HUES64 (cell line): ENCODE measurements at regions not wholly inside any gene's neighbourhood (a gene's known extent, or its start where the extent isn't known, plus 50 kb on each side); places are given as distances from the start of the nearest gene placed in this dataset.
"Not testable (repeated sequence)": the region's sequence is repeated elsewhere in the genome, so short reads cannot be mapped to it uniquely, and the experiment has no call there.

ENCODE experiments used
- H3K27ac ChIP-seq: 2 replicates; pipeline ENCODE4 v1.7.0; 2013; ENCODE audit warnings: low read depth, low read length, inconsistent platforms
- H3K27me3 ChIP-seq: 2 replicates; pipeline ENCODE4 v1.6.1; 2013; ENCODE audit warnings: mild to moderate bottlenecking, low read length; ENCODE audit not compliant: insufficient read depth
- H3K36me3 ChIP-seq: 2 replicates; pipeline ENCODE4 v1.6.1; 2013; ENCODE audit warnings: mild to moderate bottlenecking, low read length; ENCODE audit not compliant: insufficient read depth
- H3K4me1 ChIP-seq: 2 replicates; pipeline ENCODE4 v1.6.1; 2013; ENCODE audit warnings: mild to moderate bottlenecking, low read length, moderate library complexity; ENCODE audit not compliant: insufficient read depth
- H3K4me3 ChIP-seq: 2 replicates; pipeline ENCODE4 v1.5.1; 2013; ENCODE audit warnings: mild to moderate bottlenecking, low read length, moderate library complexity
- H3K9ac ChIP-seq: 2 replicates; pipeline ENCODE4 v1.6.1; 2013; ENCODE audit warnings: mild to moderate bottlenecking, low read depth, low read length
- H3K9me3 ChIP-seq: 2 replicates; pipeline ENCODE4 v1.6.1; 2013; ENCODE audit warnings: low read depth, low read length; ENCODE audit not compliant: insufficient read depth
- WGBS: fragments of 150-250, 120-280 bp; methylation state at CpG from one replicate; pipeline ENCODE4 v1.1.7; 2013; ENCODE audit warnings: missing lambda C conversion rate; 5-methylcytosine and 5-hydroxymethylcytosine counted together

DNA sequence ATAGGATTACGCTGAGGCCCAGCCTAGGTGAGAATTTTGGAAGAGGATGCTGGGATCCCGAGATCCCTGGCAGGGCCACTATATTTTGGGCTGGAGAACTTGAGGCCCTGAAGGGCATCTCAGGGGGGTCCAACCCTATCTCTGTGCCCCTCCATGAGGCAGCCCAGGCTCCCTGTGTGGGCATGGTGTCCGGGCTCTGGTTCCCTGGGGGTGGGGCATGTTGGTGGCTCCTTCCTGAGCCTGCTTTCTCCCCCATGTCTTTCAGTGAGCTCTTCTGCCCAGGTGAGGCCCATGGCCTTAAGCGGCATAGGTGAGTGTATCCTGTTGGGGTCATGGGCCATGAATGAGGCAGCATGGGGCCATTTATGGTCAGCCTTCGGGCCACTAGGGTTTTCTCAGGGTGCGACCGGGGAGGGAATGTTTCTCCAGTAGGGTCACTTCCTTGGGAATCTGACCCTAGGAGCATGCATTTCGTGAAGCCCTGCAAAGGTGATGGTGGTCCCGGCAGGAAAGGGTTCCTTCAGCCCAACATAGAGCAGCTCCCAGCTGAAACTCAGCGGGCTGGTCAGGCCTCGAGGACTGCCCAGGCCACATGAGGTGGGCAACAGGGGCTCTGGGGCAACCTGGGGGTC, 191.3 kb downstream of the UBE3A start:
- Histone ChIP-seq H3K4me1 (no peaks in the 10 kb centered on the region), H3K9me3 (peaks cover 67% of the 10 kb centered on the region)
- WGBS, result 85% methylated on average over 11 of the region's 11 CpGs

DNA sequence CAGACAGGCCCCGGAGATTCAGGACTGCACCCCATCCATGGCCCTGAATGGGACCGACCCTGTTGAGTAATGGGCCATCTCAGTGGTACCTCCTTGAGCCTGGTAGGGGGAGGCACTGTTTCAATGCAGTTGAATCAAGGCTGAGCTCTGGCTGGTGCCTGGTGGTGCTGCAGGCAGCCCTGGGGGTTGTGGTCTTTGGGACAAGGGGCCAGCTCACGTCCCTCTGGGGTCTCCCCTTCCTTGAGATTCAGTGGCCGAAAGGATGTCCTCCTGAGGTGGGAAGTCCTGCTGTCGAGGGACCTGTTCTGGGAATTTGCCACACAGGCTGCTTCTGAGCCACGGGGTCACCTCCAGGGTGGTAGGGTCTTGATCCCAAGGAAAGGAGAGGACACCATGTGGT, 190.7 kb downstream of the UBE3A start:
- not testable (repeated sequence) for H3K27ac ChIP-seq, H3K36me3 ChIP-seq, H3K4me3 ChIP-seq, H3K27me3 ChIP-seq, H3K9ac ChIP-seq, H3K4me1 ChIP-seq
- H3K9me3 ChIP-seq, result peaks cover 61% of the 10 kb centered on the region
- 83% methylated on average over 5 of the region's 6 CpGs for WGBS

More for the DNA sequence above, 191.3 kb downstream of the UBE3A start:
- Histone ChIP-seq H3K4me3 (no peak overlapping the region), H3K36me3 (no peaks in the 10 kb centered on the region), H3K27me3 (no peaks in the 10 kb centered on the region), H3K9ac (no peak overlapping the region), H3K27ac (no peak overlapping the region)

DNA sequence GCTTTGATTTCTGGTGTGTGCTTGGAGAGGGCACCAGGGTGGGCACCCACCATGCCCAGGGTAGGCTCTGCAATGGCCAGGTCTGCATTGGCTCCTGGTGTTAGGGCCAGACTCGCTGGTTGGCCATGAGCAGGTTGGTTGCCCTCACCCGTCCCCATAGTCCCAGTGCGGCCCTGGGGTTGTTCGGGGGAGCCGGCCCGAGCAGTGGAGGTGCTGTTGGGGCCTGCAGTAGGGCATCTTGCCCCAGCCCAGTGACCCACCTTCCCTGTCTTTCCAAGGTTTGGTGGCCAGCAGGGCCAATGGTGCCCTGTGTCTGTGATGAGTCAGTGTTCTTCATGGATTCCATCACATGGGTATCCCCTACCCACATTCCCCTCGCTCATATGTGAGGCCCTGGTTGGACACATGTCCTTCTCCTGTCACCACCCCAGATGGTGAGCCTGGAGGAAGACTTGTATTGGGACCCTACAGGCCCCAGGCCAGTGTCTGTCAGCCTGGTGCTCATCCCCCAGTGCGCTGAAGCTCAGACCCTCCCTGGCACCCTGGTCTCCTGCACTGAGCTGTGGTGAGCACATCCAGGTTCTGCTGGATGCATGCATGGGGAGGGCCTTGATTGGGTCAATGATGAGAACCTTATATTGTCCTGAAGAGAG, 190.1 kb downstream of the UBE3A start:
- H3K4me1 ChIP-seq, result no peaks in the 10 kb centered on the region
- no peak overlapping the region for H3K4me3 ChIP-seq
- no peak overlapping the region for H3K9ac ChIP-seq
- no peaks in the 10 kb centered on the region for H3K27me3 ChIP-seq
- peaks cover 57% of the 10 kb centered on the region for H3K9me3 ChIP-seq
- H3K27ac ChIP-seq, result no peak overlapping the region
- 85% methylated on average over 8 of the region's 8 CpGs for WGBS
- H3K36me3 ChIP-seq, result no peaks in the 10 kb centered on the region

DNA sequence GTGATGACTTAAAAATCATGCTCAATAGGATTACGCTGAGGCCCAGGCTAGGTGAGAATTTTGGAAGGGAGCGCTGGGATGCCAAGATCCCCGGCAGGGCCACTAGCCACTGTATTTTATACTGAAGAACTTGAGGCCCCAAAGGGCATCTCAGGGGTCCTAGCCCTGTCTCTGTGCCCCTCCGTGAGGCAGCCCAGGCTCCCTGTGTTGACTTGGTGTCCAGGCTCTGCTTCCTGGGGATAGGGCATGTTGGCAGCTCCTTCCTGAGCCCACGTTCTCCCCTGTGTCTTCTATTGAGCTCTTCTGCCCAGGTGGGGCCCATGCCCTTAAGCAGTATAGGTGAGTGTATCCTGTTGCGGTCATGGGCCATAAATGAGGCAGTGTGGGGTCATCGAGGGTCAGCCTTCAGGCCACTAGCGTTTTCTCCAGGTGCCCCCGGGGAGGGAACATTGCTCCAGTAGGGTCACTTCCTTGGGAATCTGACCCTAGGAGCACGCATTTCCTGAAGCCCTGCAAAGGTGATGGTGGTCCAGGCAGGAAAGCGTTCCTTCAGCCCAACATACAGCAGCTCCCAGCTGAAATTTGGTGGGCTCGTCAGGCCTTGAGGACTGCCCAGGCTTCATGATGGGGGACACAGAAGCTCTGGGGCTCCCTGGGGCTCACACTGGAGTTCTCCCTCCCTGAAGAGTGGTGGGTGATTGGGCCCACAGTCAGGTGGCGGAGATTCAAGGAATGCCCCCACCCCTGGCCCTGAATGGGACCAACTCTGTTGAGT, 189.4 kb downstream of the UBE3A start:
- no peak overlapping the region for H3K9ac ChIP-seq
- H3K36me3 ChIP-seq, result no peaks in the 10 kb centered on the region
- H3K4me1 ChIP-seq, result no peaks in the 10 kb centered on the region
- no peak overlapping the region for H3K4me3 ChIP-seq
- H3K27ac ChIP-seq, result no peak overlapping the region
- no peaks in the 10 kb centered on the region for H3K27me3 ChIP-seq
- peaks cover 61% of the 10 kb centered on the region for H3K9me3 ChIP-seq
- 84% methylated on average over 13 of the region's 13 CpGs for WGBS

DNA sequence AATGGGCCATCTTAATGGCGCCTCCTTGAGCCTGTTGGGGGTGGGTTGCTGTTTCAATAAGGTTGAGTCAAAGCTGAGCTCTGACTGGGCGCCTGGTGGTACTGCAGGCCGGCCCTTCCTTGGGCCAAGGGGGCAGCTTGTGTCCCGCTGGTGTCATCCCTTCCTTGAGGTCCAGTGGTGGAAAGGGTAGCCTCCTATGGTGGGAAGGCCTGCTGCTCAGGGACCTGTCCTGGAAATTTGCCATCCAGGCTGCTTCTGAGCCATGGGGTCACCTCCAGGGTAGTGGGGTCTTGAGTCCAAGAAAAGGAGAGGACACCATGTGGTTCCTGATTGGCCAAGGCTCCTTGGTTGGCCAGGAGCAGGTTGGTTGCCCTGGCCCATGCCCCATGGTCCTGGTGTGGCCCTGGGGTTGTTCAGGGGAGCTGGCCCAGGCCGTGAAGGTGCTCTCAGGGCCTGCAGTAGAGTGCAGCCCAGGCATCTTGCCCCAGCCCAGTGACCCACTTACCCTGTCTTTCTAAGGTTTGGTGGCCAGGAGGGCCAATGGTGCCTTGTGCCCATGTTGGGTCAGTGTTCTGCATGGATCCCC, 188.7 kb downstream of the UBE3A start:
- 75% methylated on average over 5 of the region's 5 CpGs for WGBS
- H3K27me3 ChIP-seq, result no peaks in the 10 kb centered on the region
- H3K27ac ChIP-seq, result no peak overlapping the region
- H3K4me3 ChIP-seq, result no peak overlapping the region
- H3K9me3 ChIP-seq, result peaks cover 61% of the 10 kb centered on the region
- no peaks in the 10 kb centered on the region for H3K4me1 ChIP-seq
- no peak overlapping the region for H3K9ac ChIP-seq
- H3K36me3 ChIP-seq, result no peaks in the 10 kb centered on the region

DNA sequence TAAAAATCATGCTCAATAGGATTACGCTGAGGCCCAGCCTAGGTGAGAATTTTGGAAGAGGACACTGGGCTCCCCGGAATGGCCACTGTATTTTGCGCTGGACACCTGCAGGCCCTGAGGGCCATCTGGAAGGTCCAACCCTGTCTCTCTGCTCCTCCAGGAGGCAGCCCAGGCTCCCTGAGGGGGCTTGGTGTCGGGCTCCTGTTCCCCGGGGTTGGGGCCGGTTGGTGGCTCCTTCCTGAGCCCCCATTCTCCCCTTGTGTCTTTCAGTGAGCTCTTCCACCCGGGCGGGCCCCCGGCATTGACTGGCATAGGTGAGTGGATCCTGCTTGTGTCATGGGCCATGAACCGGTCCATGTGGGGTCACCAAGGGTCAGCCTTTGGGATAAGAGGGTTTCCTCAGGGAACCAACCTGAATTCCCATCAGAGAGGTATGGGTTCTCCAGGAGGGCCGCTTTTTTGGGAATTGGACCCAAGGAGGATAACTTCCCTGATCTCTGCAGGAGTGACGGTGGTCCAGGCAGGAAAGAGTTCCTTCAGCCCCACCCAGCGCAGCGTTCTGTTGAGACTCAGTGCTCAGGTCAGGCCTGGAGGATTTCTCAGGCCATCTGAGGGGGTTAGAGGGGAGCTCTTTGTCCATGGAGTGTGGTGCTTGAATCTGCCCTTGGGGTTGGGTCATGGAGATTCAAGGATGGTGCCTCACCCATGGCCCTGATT, 187.8 kb downstream of the UBE3A start:
- WGBS, result 90% methylated on average over 14 of the region's 14 CpGs
- Histone ChIP-seq H3K4me3 (no peak overlapping the region), H3K27ac (no peak overlapping the region), H3K27me3 (no peaks in the 10 kb centered on the region), H3K36me3 (no peaks in the 10 kb centered on the region), H3K9ac (no peak overlapping the region), H3K9me3 (peaks cover 58% of the 10 kb centered on the region), H3K4me1 (no peaks in the 10 kb centered on the region)

DNA sequence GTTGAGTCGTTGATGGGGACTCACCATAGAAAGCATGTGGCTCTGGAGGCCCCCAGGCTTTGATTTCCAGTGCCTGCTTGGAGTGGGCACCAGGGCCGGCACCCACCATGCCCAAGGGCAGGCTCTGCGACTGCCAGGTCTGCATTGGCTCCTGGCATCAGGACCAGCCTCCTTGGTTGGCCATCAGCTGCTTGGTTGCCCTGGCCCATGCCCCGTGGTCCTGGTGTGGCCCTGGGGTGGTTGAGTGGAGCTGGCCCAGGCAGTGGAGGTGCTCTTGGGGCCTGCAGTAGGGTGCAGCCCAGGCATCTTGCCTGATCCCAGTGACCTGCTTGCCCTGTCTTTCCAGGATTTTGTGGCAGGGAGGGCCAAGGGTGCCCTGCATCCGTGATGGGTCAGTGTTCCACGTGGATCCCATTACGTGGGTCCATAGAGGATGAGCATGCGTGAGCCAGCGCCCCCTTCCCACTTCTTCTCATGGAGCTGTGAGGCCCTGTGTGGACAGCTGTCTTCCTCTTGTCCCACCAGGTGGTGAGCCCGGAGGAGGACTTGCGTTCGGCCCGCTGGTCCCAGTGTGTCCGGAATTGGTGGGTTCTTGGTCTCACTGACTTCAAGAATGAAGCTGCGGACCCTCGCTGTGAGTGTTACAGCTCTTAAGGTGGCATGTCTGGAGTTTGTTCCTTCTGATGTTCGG, 187.0 kb downstream of the UBE3A start:
- H3K9ac ChIP-seq, result no peak overlapping the region
- no peaks in the 10 kb centered on the region for H3K4me1 ChIP-seq
- H3K27ac ChIP-seq, result no peak overlapping the region
- H3K27me3 ChIP-seq, result no peaks in the 10 kb centered on the region
- WGBS, result 83% methylated on average over 17 of the region's 17 CpGs
- H3K36me3 ChIP-seq, result no peaks in the 10 kb centered on the region
- H3K9me3 ChIP-seq, result peaks cover 51% of the 10 kb centered on the region
- H3K4me3 ChIP-seq, result no peak overlapping the region

DNA sequence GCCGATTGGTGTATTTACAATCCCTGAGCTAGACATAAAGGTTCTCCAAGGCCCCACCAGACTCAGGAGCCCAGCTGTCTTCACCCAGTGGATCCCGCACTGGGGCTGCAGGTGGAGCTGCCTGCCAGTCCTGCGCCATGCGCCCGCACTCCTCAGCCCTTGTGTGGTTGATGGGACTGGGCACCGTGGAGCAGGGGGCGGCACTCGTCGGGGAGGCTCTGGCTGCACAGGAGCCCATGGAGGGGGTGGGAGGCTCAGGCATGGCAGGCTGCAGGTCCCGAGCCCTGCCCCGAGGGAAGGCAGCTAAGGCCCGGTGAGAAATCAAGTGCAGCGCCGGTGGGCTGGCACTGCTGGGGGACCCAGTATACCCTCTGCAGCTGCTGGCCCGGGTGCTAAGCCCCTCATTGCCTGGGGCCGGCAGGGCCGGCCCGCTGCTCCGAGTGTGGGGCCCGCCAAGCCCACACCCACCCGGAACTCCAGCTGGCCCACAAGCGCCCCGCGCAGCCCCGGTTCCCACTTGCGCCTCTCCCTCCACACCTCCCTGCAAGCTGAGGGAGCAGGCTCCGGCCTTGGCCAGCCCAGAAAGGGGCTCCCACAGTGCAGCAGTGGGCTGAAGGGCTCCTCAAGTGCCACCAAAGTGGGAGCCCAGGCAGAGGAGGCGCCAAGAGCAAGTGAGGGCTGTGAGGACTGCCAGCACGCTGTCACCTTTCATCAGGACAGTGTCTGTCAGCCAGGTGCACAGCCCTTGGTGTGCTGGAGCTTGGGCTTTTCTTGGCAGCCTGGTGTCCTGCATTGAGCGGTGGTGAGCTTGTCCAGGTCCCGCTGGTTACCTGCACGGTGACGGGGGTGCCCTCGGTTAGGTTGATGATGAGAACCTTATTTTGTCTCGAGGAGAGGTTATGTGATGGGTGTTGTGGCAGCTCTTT, 185.5 kb downstream of the UBE3A start:
- not testable (repeated sequence) for H3K9ac ChIP-seq, H3K4me3 ChIP-seq, H3K27ac ChIP-seq, H3K36me3 ChIP-seq, H3K4me1 ChIP-seq, H3K27me3 ChIP-seq
- 92% methylated on average over 33 of the region's 35 CpGs for WGBS
- H3K9me3 ChIP-seq, result peaks cover 48% of the 10 kb centered on the region

DNA sequence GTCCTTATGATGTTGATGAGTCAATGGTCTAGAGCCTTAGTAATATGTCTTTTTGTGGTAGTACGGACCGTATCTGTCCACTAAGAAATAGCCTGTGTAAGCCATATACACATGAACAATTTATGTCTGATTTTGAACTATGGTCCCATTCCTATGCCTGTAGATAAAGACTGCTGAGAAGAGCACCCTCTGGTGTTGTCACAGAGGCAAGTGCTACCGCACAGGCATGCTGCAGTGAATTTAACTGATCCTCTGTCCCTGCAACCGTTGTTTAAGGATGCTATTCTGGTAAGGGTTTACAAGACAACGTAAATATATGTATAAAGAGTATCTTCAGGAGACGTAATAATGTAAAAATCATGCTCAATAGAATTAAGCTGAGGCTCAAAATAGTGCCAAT, 170.7 kb downstream of the UBE3A start:
- 61% methylated on average over 6 of the region's 6 CpGs for WGBS
- no peaks in the 10 kb centered on the region for H3K27me3 ChIP-seq

More for the DNA sequence above, 170.7 kb downstream of the UBE3A start:
- Histone ChIP-seq H3K4me3 (no peak overlapping the region), H3K27ac (no peak overlapping the region), H3K36me3 (no peaks in the 10 kb centered on the region), H3K4me1 (no peaks in the 10 kb centered on the region), H3K9me3 (peaks cover 37% of the 10 kb centered on the region), H3K9ac (no peak overlapping the region)
